AG10803 (cell line): ENCODE measurements at regions not wholly inside any gene's neighbourhood (a gene's known extent, or its start where the extent isn't known, plus 50 kb on each side); places are given as distances from the start of the nearest gene placed in this dataset.

Source experiments
- DNase-seq: peaks from one replicate; pipeline ENCODE4 v3.0.0; 2010; ENCODE audit warnings: low read depth
- H3K4me3 ChIP-seq: 2 replicates; pipeline ENCODE4 v1.5.1; 2011; ENCODE audit warnings: mild to moderate bottlenecking, low read length, control low read depth
- TF ChIP-seq, protein P1 (sequence below): conservative IDR thresholded peaks from 2 replicates; pipeline ENCODE4 v1.5.1; 2011; ENCODE audit warnings: mild to moderate bottlenecking, low read length, control low read depth, inconsistent platforms

DNA sequence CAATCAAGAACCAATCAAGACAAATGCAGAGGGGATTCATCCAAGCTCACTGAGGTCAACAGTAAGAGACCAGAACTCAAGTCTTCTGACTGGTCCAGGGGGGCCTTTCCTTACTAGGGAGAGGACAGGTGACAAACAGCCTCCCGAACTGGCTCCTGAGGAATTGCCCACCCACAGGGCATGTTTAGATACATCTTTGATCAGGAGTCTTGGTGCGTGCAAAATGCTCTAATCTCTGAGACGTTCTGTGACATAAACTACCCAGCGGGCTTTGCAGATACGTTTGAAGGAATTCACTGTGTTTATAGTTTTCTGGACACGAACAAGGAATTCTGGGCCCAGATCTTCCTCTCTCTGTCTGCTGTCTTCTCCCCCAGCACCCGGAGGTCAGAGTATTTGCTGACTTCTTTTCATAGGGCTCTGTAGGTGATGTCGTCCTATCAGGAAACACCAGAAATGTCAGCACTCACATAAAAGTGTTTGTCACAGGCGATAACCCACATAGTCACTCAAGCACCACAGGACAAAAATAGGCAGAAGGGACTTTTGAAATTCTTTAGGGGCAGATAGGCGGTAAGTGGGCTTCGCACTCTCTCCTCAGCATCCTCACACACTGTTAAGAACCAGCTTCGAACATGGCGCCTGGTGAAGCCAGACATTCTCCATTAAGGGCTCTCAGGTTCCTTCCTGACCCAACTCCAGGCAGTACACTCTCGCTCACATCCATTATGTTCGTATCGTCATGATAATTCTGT is 349.0 kb downstream of the CYRIA start:
- TF ChIP-seq, protein P1, sequence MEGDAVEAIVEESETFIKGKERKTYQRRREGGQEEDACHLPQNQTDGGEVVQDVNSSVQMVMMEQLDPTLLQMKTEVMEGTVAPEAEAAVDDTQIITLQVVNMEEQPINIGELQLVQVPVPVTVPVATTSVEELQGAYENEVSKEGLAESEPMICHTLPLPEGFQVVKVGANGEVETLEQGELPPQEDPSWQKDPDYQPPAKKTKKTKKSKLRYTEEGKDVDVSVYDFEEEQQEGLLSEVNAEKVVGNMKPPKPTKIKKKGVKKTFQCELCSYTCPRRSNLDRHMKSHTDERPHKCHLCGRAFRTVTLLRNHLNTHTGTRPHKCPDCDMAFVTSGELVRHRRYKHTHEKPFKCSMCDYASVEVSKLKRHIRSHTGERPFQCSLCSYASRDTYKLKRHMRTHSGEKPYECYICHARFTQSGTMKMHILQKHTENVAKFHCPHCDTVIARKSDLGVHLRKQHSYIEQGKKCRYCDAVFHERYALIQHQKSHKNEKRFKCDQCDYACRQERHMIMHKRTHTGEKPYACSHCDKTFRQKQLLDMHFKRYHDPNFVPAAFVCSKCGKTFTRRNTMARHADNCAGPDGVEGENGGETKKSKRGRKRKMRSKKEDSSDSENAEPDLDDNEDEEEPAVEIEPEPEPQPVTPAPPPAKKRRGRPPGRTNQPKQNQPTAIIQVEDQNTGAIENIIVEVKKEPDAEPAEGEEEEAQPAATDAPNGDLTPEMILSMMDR: no peak
- no peak overlapping the region for H3K4me3 ChIP-seq
- DNase-seq: no peak

DNA sequence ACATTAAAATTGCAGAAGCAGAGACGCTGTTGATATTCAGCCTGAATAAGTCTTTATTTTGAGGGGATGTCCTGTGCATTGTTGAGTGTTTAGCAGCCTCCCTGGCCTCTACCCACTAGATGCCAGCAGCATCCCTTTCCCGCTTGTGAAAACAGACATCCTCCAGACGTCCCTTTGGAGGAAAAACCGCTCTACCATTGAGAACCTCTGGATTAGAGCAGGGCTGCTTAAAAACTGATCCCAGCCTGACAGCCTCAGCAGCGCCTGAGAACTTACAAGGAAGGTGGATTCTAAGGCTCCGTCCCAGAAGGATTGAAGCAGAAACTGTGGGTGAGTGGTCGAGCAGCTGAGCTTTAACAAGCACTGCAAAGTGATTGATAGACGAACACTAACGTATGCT is 349.7 kb downstream of the CYRIA start:
- H3K4me3 ChIP-seq: no peak overlapping the region
- no peak for DNase-seq
- TF ChIP-seq, protein P1: no peak

- TF ChIP-seq, protein P1: no peak
- DNase-seq: no peak
- no peak overlapping the region for H3K4me3 ChIP-seq
These were observed 350.2 kb downstream of the CYRIA start for GRCh38 chr2:16315458-16315835.

DNA sequence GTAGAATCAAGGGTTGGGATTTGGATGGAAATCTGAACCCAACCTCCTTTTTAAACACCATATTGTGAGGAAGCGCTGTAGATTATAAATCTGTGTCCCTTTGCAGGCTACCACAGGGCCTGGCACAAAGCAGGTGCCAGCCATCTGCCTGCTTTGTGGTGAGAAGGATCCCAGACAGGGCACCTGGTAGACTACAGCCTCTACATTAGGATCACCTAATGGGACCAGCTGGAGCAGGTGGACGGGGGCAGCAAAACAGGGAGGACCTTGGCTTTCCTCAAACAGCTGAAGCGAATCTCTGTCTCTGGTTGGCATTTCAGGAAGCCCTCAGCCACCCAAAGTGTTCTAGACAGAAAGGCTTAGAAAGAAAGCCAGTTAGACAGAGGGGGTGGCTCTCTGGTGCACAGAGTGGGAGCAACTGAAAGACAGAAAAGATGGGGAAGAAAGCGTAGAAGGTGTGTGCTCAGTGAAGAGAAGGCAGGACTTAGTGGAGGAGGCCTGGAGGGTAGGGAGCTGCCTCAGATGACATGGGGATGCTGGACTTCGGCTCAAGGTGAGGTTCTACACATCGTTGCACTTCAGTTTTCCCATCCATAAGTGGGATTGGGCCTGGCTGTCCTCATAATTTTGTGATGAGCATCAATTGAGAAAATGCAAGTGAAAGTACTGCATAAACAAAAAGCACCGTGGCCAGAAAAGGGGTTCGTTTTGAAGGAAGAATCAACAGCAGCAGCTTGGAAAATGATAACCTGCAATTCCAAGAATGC is 350.8 kb downstream of the CYRIA start:
- no peak overlapping the region for H3K4me3 ChIP-seq
- TF ChIP-seq, protein P1: no peak
- no peak for DNase-seq

GRCh38 chr2:16314001-16314400 is 351.6 kb downstream of the CYRIA start:
- TF ChIP-seq, protein P1: no peak
- H3K4me3 ChIP-seq: no peak overlapping the region
- DNase-seq: no peak

- TF ChIP-seq, protein P1: no peak
- no peak for DNase-seq
- no peak overlapping the region for H3K4me3 ChIP-seq
These were observed 352.2 kb downstream of the CYRIA start for GRCh38 chr2:16313235-16313975.
